ENCODE measurements at regions not wholly inside any gene's neighbourhood (a gene's known extent, or its start where the extent isn't known, plus 50 kb on each side); places are given as distances from the start of the nearest gene placed in this dataset.

DNA sequence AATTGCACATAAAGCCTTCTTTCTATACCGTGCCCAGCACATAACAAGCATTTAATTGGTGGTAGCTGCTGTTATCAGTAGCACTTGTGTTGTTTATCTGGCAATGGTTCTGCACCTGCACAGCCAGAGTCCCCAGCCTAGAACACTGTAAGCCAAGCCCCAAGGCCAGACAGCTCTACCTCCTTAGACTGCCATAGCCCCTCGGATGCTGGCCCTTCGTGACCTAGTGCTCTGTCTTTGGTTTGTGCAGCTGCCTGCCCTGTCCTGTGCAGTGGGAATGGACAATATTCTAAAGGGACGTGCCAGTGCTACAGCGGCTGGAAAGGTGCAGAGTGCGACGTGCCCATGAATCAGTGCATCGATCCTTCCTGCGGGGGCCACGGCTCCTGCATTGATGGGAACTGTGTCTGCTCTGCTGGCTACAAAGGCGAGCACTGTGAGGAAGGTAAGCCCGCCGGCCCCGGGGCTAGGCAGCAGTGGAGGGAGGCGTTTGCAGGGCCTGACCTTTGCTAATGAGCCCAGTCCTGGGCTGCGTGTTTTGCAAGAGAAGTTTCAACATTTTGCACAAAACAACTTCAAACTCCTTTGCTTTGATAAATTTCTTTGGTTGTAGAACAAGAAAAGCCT is 173.3 kb upstream of the WWC1 start:
- TF ChIP-seq, protein P1, sequence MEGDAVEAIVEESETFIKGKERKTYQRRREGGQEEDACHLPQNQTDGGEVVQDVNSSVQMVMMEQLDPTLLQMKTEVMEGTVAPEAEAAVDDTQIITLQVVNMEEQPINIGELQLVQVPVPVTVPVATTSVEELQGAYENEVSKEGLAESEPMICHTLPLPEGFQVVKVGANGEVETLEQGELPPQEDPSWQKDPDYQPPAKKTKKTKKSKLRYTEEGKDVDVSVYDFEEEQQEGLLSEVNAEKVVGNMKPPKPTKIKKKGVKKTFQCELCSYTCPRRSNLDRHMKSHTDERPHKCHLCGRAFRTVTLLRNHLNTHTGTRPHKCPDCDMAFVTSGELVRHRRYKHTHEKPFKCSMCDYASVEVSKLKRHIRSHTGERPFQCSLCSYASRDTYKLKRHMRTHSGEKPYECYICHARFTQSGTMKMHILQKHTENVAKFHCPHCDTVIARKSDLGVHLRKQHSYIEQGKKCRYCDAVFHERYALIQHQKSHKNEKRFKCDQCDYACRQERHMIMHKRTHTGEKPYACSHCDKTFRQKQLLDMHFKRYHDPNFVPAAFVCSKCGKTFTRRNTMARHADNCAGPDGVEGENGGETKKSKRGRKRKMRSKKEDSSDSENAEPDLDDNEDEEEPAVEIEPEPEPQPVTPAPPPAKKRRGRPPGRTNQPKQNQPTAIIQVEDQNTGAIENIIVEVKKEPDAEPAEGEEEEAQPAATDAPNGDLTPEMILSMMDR (IDR thresholded peaks at IDR 0.05; ENCODE audit: insufficient read depth, low read length, poor library complexity, severe bottlenecking): no peak
- no peak for TF ChIP-seq EZH2phosphoT487 (conservative IDR thresholded peaks at IDR 0.05; ENCODE audit: low read length)

Measured in SU-DHL-6 (cell line).